Hindlimb muscle (tissue), 1 donor: ENCODE measurements at regions not wholly inside any gene's neighbourhood (a gene's known extent, or its start where the extent isn't known, plus 50 kb on each side); places are given as distances from the start of the nearest gene placed in this dataset.
A peak's percentile ranks its signal among the peaks of the same experiment; 100 is the strongest.

Experiments used
- DNase-seq: peaks from one replicate; pipeline ENCODE4 v3.0.0-alpha.2; 2013

GRCh38 chr1:238517711-238518110, 627.0 kb upstream of the ZP4 start:
- no peak for DNase-seq

GRCh38 chr1:238501290-238501689, 610.6 kb upstream of the ZP4 start:
- no peak for DNase-seq

- no peak for DNase-seq
Measured at GRCh38 chr1:238499021-238499420, 608.3 kb upstream of the ZP4 start.

- no peak for DNase-seq
Measured at GRCh38 chr1:238492271-238492670, 601.5 kb upstream of the ZP4 start.

- no peak for DNase-seq
Measured at GRCh38 chr1:238491265-238491664, 600.5 kb upstream of the ZP4 start.

- DNase-seq, result no peak
Measured at GRCh38 chr1:238489006-238489405, 598.3 kb upstream of the ZP4 start.

GRCh38 chr1:238488401-238488800, 597.7 kb upstream of the ZP4 start:
- no peak for DNase-seq

GRCh38 chr1:238487931-238488330, 597.2 kb upstream of the ZP4 start:
- no peak for DNase-seq

GRCh38 chr1:238485912-238486209, 595.1 kb upstream of the ZP4 start:
- peak; percentile 47 for DNase-seq

- DNase-seq, result peak; percentile 59
Measured at GRCh38 chr1:238485057-238485911, 594.6 kb upstream of the ZP4 start.

- no peak for DNase-seq
Measured at GRCh38 chr1:238484121-238484520, 593.4 kb upstream of the ZP4 start.

GRCh38 chr1:238476841-238477240, 586.1 kb upstream of the ZP4 start:
- no peak for DNase-seq

- no peak for DNase-seq
Measured at GRCh38 chr1:238475712-238476111, 585.0 kb upstream of the ZP4 start.

- no peak for DNase-seq
Measured at GRCh38 chr1:238474263-238474662, 583.5 kb upstream of the ZP4 start.

- peak; percentile 4 for DNase-seq
Measured at GRCh38 chr1:238469146-238469631, 578.5 kb upstream of the ZP4 start.

GRCh38 chr1:238468068-238468467, 577.3 kb upstream of the ZP4 start:
- no peak for DNase-seq

- no peak for DNase-seq
Measured at GRCh38 chr1:238466459-238466858, 575.7 kb upstream of the ZP4 start.

- DNase-seq, result no peak
Measured at GRCh38 chr1:238465449-238465848, 574.7 kb upstream of the ZP4 start.

- DNase-seq, result no peak
Measured at GRCh38 chr1:238458899-238459298, 568.2 kb upstream of the ZP4 start.

- no peak for DNase-seq
Measured at GRCh38 chr1:238457610-238458009, 566.9 kb upstream of the ZP4 start.

- no peak for DNase-seq
Measured at GRCh38 chr1:238451781-238452310, 561.1 kb upstream of the ZP4 start.

- no peak for DNase-seq
Measured at GRCh38 chr1:238450976-238451375, 560.3 kb upstream of the ZP4 start.

GRCh38 chr1:238443687-238444086, 553.0 kb upstream of the ZP4 start:
- no peak for DNase-seq

- DNase-seq, result no peak
Measured at GRCh38 chr1:238439511-238439910, 548.8 kb upstream of the ZP4 start.
